ENCODE measurements at regions not wholly inside any gene's neighbourhood (a gene's known extent, or its start where the extent isn't known, plus 50 kb on each side); places are given as distances from the start of the nearest gene placed in this dataset.

GRCh38 chr15:46591462-46591861 lies 956.6 kb downstream of the SQOR start:
- H3K4me3 ChIP-seq (ENCODE audit: low read depth, low read length), result no peak overlapping the region
- DNase-seq (ENCODE audit: low read depth), result no peak
- no peak for TF ChIP-seq CTCF (IDR thresholded peaks at IDR 0.05; ENCODE audit: insufficient read depth, low read depth, low read length, missing control alignments)

- H3K4me3 ChIP-seq (ENCODE audit: low read depth, low read length), result no peak overlapping the region
- DNase-seq (ENCODE audit: low read depth), result no peak
- TF ChIP-seq CTCF (IDR thresholded peaks at IDR 0.05; ENCODE audit: insufficient read depth, low read depth, low read length, missing control alignments), result no peak
Observed at GRCh38 chr15:46595016-46595415, 960.2 kb downstream of the SQOR start.

- no peak for DNase-seq (ENCODE audit: low read depth)
- TF ChIP-seq CTCF (IDR thresholded peaks at IDR 0.05; ENCODE audit: insufficient read depth, low read depth, low read length, missing control alignments), result no peak
Observed at GRCh38 chr15:46607077-46607476, 972.2 kb downstream of the SQOR start.

DNA sequence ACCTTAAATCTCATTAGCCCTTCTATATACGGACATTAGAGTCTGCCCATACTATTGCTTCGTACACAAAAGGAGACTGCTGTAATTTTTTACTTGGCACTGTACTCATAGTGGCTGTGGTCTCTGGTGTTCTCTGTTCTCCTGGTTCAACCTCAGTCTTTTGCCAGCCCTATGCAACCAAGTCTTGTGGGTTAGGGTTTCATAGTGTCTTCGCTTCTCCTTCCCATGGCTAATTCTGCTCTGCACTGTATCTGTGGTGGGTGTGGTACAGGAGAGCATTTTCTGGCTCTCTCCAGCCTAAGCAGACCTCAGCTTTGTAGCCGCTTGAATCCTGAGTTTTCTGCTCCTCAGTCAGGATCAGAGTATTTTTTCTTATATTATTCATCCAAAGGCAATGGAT lies 981.2 kb downstream of the SQOR start:
- no peak for DNase-seq (ENCODE audit: low read depth)
- H3K4me3 ChIP-seq (ENCODE audit: low read depth, low read length), result no peak overlapping the region
- no peak for TF ChIP-seq CTCF (IDR thresholded peaks at IDR 0.05; ENCODE audit: insufficient read depth, low read depth, low read length, missing control alignments)

More at GRCh38 chr15:46607077-46607476, 972.2 kb downstream of the SQOR start:
- no peak overlapping the region for H3K4me3 ChIP-seq (ENCODE audit: low read depth, low read length)

- no peak overlapping the region for H3K4me3 ChIP-seq (ENCODE audit: low read depth, low read length)
- no peak for TF ChIP-seq CTCF (IDR thresholded peaks at IDR 0.05; ENCODE audit: insufficient read depth, low read depth, low read length, missing control alignments)
- DNase-seq (ENCODE audit: low read depth), result no peak
Observed at GRCh38 chr15:46617507-46617906, 982.7 kb downstream of the SQOR start.

DNA sequence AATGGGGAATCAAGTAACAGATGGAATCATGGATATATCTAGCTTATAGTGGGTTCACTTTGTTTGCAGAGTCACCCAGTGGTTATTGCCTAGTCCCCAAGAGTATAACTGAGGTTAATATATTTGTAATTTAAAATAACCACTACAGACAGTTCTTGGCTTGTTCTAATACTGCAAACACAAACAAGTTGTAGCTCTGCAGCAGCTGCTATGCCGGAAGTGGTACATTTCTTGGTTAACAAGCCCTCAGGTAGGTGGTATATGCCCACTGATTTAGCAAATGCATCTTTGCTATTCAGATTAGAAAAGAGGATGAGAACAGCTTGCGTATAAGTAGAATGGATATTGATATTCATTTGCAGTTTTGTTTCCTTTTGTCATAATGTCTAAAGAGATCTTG lies 984.2 kb downstream of the SQOR start:
- peak; percentile 46 for DNase-seq (ENCODE audit: low read depth)
- no peak overlapping the region for H3K4me3 ChIP-seq (ENCODE audit: low read depth, low read length)
- TF ChIP-seq CTCF (IDR thresholded peaks at IDR 0.05; ENCODE audit: insufficient read depth, low read depth, low read length, missing control alignments), result no peak

DNA sequence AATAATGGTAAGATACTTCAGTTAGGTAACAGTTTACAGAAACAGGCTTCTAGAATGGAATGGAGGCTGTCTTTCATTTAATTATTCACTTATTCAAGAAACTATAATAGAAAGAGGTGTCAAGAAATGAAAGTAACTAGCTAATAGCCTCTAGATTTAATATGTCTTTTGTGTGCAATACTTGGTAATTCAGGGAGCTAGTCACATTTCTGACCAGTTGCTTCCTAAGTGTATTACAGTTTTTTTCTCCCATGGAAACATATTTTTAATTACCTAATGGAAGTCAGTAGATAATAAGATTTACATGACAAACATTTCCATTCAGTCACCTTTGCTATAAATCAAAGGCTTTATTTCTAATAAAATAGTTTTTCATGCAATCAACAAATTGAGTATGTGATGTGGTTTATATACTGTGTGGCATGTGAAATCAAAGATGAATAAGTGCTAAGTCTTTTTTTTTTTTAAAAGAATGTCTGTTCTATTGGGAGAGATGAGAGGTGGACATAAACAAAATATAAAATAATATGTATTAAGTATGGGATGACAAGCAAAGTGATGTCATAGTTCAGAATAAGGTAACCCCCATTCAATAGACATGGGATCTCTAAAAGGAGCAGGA lies 985.7 kb downstream of the SQOR start:
- DNase-seq (ENCODE audit: low read depth), result no peak
- no peak for TF ChIP-seq CTCF (IDR thresholded peaks at IDR 0.05; ENCODE audit: insufficient read depth, low read depth, low read length, missing control alignments)
- no peak overlapping the region for H3K4me3 ChIP-seq (ENCODE audit: low read depth, low read length)
